Ovary (tissue), 3 donors: ENCODE measurements at regions not wholly inside any gene's neighbourhood (a gene's known extent, or its start where the extent isn't known, plus 50 kb on each side); places are given as distances from the start of the nearest gene placed in this dataset.

Source experiments
- CTCF ChIP-seq, 3 donors: fragments of 450-650 bp in 2 of 3; fragments of 200-600 bp in 1 of 3; IDR thresholded peaks; one replicate each; pipeline versions ENCODE4 v1.5.1 to v1.8.0; 2016 to 2022; ENCODE audit warnings: antibody characterized with exemption in 3 of 3, mild to moderate bottlenecking in 1 of 3
- POLR2A ChIP-seq: fragments of 450-650 bp; IDR thresholded peaks from one replicate; pipeline ENCODE4 v1.6.1; 2017; ENCODE audit warnings: antibody characterized with exemption, mild to moderate bottlenecking, moderate library complexity
- donor health status: DM: no; HTN: no; CAD: no.

GRCh38 chr3:104353951-104354350, 1012.8 kb upstream of the ALCAM start:
- TF ChIP-seq CTCF (IDR thresholded peaks at IDR 0.05): no peak
- TF ChIP-seq POLR2A: no peak
